ENCODE measurements at regions not wholly inside any gene's neighbourhood (a gene's known extent, or its start where the extent isn't known, plus 50 kb on each side); places are given as distances from the start of the nearest gene placed in this dataset.

- TF ChIP-seq BCL6B (tag by site-specific recombination; IDR thresholded peaks at IDR 0.05) (no peak), ZNF138 (tag by site-specific recombination; IDR thresholded peaks at IDR 0.05; ENCODE audit: borderline replicate concordance) (no peak), ZXDB (tag by site-specific recombination; IDR thresholded peaks at IDR 0.05) (no peak), KLF16 (tag by site-specific recombination; IDR thresholded peaks at IDR 0.05) (no peak), TCF7L2 (IDR thresholded peaks at IDR 0.05; ENCODE audit: borderline replicate concordance, low read depth, low read length) (no peak), RBAK (tag by site-specific recombination; IDR thresholded peaks at IDR 0.05) (no peak), ZNF768 (tag by site-specific recombination; IDR thresholded peaks at IDR 0.05) (no peak), CTCF (tag by site-specific recombination; IDR thresholded peaks at IDR 0.05) (no peak)
- Histone ChIP-seq H3K9me3 (ENCODE audit: control insufficient read depth, insufficient read depth, low read depth, low read length) (no peaks in the 10 kb centered on the region), H3K4me3 (ENCODE audit: low read depth, low read length) (no peak overlapping the region), H3K27ac (ENCODE audit: extremely low read depth, low read depth, low read length) (no peak overlapping the region), H3K36me3 (ENCODE audit: control insufficient read depth in 2 of 2, insufficient read depth in 1 of 2, low read length in 2 of 2) (no peaks in the 10 kb centered on the region), H3K4me1 (ENCODE audit: control insufficient read depth, insufficient read depth, low read length) (no peaks in the 10 kb centered on the region)
- CTCF ChIA-PET, result no interaction called here
- POLR2A ChIA-PET, result no interaction called here
Observed at GRCh38 chr4:149009223-149009622, 567.0 kb upstream of the NR3C2 start.

GRCh38 chr4:149008415-149009025 lies 566.3 kb upstream of the NR3C2 start:
- Histone ChIP-seq H3K36me3 (ENCODE audit: control insufficient read depth in 2 of 2, insufficient read depth in 1 of 2, low read length in 2 of 2) (no peaks in the 10 kb centered on the region), H3K9me3 (ENCODE audit: control insufficient read depth, insufficient read depth, low read depth, low read length) (no peaks in the 10 kb centered on the region), H3K27ac (ENCODE audit: extremely low read depth, low read depth, low read length) (no peak overlapping the region), H3K4me3 (ENCODE audit: low read depth, low read length) (no peak overlapping the region), H3K4me1 (ENCODE audit: control insufficient read depth, insufficient read depth, low read length) (no peaks in the 10 kb centered on the region)
- CTCF ChIA-PET, result no interaction called here
- POLR2A ChIA-PET, result no interaction called here
- no peak for TF ChIP-seq ZNF132 (tag by site-specific recombination; IDR thresholded peaks at IDR 0.05; ENCODE audit: borderline replicate concordance)
- TF ChIP-seq MYNN (tag by site-specific recombination; IDR thresholded peaks at IDR 0.05; ENCODE audit: borderline replicate concordance), result no peak
- no peak for TF ChIP-seq ZFP69B (tag by site-specific recombination; IDR thresholded peaks at IDR 0.05)
- TF ChIP-seq ZNF558 (tag by site-specific recombination; IDR thresholded peaks at IDR 0.05), result no peak
- no peak for TF ChIP-seq ZNF621 (tag by site-specific recombination; IDR thresholded peaks at IDR 0.05)
- TF ChIP-seq ZFHX2 (tag by site-specific recombination; conservative IDR thresholded peaks at IDR 0.05), result no peak
- TF ChIP-seq ZNF580 (tag by site-specific recombination; IDR thresholded peaks at IDR 0.05), result no peak
- TF ChIP-seq ZNF530 (tag by site-specific recombination; IDR thresholded peaks at IDR 0.05; ENCODE audit: low read depth), result no peak
- TF ChIP-seq ZNF221 (tag by site-specific recombination; IDR thresholded peaks at IDR 0.05; ENCODE audit: borderline replicate concordance), result no peak
- no peak for TF ChIP-seq ZNF623 (tag by site-specific recombination; IDR thresholded peaks at IDR 0.05)
- TF ChIP-seq ZNF513 (tag by site-specific recombination; IDR thresholded peaks at IDR 0.05), result no peak
- no peak for TF ChIP-seq ZSCAN18 (tag by site-specific recombination; IDR thresholded peaks at IDR 0.05)
- TF ChIP-seq IKZF3 (tag by site-specific recombination; IDR thresholded peaks at IDR 0.05), result no peak
- no peak for TF ChIP-seq ZNF155 (tag by site-specific recombination; IDR thresholded peaks at IDR 0.05)
- TF ChIP-seq ZNF677 (tag by site-specific recombination; IDR thresholded peaks at IDR 0.05), result no peak
- no peak for TF ChIP-seq KLF16 (tag by site-specific recombination; IDR thresholded peaks at IDR 0.05)
- no peak for TF ChIP-seq SP7 (tag by site-specific recombination; IDR thresholded peaks at IDR 0.05)
- no peak for TF ChIP-seq RBAK (tag by site-specific recombination; IDR thresholded peaks at IDR 0.05)
- no peak for TF ChIP-seq ZNF391 (tag by site-specific recombination; IDR thresholded peaks at IDR 0.05; ENCODE audit: borderline replicate concordance, low read depth)
